KMS-11 (cell line): ENCODE measurements at regions not wholly inside any gene's neighbourhood (a gene's known extent, or its start where the extent isn't known, plus 50 kb on each side); places are given as distances from the start of the nearest gene placed in this dataset.

Experiments used
- H2AFZ ChIP-seq: fragments of 200-600 bp; sonication (generic); 2 replicates; pipeline ENCODE4 v1.6.1; 2016; ENCODE audit warnings: antibody characterized with exemption, mixed run types, low read depth
- H3K27ac ChIP-seq: fragments of 200-600 bp; sonication (generic); 2 replicates; pipeline ENCODE4 v1.6.1; 2016; ENCODE audit warnings: mild to moderate bottlenecking, mixed run types
- H3K27me3 ChIP-seq: fragments of 200-600 bp; sonication (generic); 2 replicates; pipeline ENCODE4 v1.6.1; 2017; ENCODE audit warnings: mild to moderate bottlenecking, low read depth, mixed run types, moderate library complexity; ENCODE audit not compliant: insufficient read depth
- H3K36me3 ChIP-seq: fragments of 200-600 bp; sonication (generic); 2 replicates; pipeline ENCODE4 v1.6.1; 2017; ENCODE audit warnings: mild to moderate bottlenecking, mixed run types; ENCODE audit not compliant: insufficient read depth
- H3K4me1 ChIP-seq: fragments of 200-600 bp; sonication (generic); 2 replicates; pipeline ENCODE4 v1.6.1; 2016; ENCODE audit warnings: mild to moderate bottlenecking, low read depth, mixed run types; ENCODE audit not compliant: poor library complexity, severe bottlenecking
- H3K4me2 ChIP-seq: fragments of 200-600 bp; sonication (generic); 2 replicates; pipeline ENCODE4 v1.7.0; 2016; ENCODE audit warnings: mild to moderate bottlenecking, mixed run types
- H3K4me3 ChIP-seq: fragments of 200-600 bp; sonication (generic); IDR thresholded peaks from 2 replicates; pipeline ENCODE4 v1.6.1; 2017; ENCODE audit warnings: low read depth, low read length, mixed read lengths; ENCODE audit not compliant: insufficient read depth
- H3K79me2 ChIP-seq: fragments of 200-600 bp; sonication (generic); 2 replicates; pipeline ENCODE4 v1.6.1; 2016; ENCODE audit warnings: low read depth, mixed run types; ENCODE audit not compliant: insufficient read depth
- H3K9ac ChIP-seq: fragments of 200-600 bp; sonication (generic); 2 replicates; pipeline ENCODE4 v1.6.1; 2016; ENCODE audit warnings: mild to moderate bottlenecking, mixed run types
- H4K20me1 ChIP-seq: fragments of 200-600 bp; sonication (generic); 2 replicates; pipeline ENCODE4 v1.6.1; 2016; ENCODE audit warnings: mild to moderate bottlenecking, mixed run types; ENCODE audit not compliant: insufficient read depth
- TF ChIP-seq, protein P1 (sequence below): fragments of 200-600 bp; sonication (generic); conservative IDR thresholded peaks from 2 replicates; pipeline ENCODE4 v1.6.1; 2017; ENCODE audit warnings: low read depth, mild to moderate bottlenecking, antibody characterized with exemption, low read length, moderate library complexity, mixed read lengths

DNA sequence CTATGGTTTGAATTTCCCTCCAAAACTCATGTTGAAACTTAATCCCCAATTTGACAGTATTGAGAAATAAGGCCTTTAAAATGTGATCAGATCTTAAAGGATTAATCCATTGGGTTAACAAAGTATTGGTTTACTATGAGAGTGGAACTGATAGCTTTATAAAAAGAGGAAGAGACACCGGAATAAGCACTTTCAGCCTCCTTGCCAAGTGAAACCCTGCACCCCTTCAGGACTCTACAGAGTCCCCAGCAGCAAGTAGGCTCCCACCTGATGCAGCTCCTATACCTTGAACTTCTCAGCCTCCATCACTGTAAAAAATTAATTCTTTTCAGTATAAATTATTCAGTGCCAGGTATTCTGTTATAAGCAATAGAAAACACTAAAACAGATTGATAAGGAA lies 348.3 kb downstream of the CGGBP1 start:
- no peak overlapping the region for H3K4me3 ChIP-seq
- no peaks in the 10 kb centered on the region for H3K36me3 ChIP-seq
- no peak overlapping the region for H2AFZ ChIP-seq
- H3K79me2 ChIP-seq: no peaks in the 10 kb centered on the region
- TF ChIP-seq, protein P1, sequence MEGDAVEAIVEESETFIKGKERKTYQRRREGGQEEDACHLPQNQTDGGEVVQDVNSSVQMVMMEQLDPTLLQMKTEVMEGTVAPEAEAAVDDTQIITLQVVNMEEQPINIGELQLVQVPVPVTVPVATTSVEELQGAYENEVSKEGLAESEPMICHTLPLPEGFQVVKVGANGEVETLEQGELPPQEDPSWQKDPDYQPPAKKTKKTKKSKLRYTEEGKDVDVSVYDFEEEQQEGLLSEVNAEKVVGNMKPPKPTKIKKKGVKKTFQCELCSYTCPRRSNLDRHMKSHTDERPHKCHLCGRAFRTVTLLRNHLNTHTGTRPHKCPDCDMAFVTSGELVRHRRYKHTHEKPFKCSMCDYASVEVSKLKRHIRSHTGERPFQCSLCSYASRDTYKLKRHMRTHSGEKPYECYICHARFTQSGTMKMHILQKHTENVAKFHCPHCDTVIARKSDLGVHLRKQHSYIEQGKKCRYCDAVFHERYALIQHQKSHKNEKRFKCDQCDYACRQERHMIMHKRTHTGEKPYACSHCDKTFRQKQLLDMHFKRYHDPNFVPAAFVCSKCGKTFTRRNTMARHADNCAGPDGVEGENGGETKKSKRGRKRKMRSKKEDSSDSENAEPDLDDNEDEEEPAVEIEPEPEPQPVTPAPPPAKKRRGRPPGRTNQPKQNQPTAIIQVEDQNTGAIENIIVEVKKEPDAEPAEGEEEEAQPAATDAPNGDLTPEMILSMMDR: no peak
- H3K9ac ChIP-seq: no peak overlapping the region
- H4K20me1 ChIP-seq: no peaks in the 10 kb centered on the region
- no peak overlapping the region for H3K4me2 ChIP-seq
- no peak overlapping the region for H3K27ac ChIP-seq
- no peaks in the 10 kb centered on the region for H3K4me1 ChIP-seq
- no peaks in the 10 kb centered on the region for H3K27me3 ChIP-seq

DNA sequence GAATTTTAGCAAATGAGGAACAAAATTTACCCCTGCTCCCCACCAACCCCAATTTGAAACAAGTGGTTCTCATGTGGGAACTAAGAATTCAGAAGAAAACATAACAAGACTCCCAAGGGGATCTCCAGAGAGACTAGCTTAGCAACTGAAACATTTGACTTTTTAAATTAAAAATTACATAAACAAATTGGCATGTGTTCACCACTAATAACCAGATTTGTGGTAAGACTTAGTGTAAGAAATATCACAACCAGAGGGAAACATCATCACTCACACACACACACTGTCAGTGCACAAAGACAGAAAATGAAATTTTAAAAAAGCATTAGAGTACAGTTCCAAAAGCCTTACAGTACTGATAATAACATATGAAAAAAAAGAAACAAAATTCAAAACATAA lies 348.8 kb downstream of the CGGBP1 start:
- Histone ChIP-seq H3K79me2 (no peaks in the 10 kb centered on the region), H3K9ac (no peak overlapping the region), H3K4me3 (no peak overlapping the region), H3K27ac (no peak overlapping the region), H3K4me2 (no peak overlapping the region), H3K27me3 (no peaks in the 10 kb centered on the region), H4K20me1 (no peaks in the 10 kb centered on the region), H2AFZ (no peak overlapping the region), H3K36me3 (no peaks in the 10 kb centered on the region), H3K4me1 (no peaks in the 10 kb centered on the region)
- TF ChIP-seq, protein P1: no peak

DNA sequence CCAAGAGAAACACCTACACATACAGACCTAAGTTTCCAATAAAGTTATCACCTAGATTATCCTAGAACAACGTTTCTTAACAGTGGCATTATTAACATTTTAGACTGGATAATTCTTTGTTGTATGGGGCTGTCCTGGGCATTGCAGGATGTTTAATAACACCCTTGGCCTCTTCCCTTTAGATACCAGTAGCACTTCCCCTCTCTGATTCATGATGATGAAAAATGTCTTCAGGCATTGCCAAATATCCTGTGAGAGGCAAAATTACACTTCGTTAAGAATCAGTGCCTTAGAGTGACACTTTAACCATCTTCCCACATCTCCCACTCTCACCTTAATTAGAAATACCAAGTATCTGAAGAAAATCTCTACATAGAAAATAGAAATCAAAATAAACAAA lies 352.6 kb downstream of the CGGBP1 start:
- Histone ChIP-seq H3K36me3 (no peaks in the 10 kb centered on the region), H3K4me2 (no peak overlapping the region), H3K27ac (no peak overlapping the region), H2AFZ (no peak overlapping the region), H3K4me1 (no peaks in the 10 kb centered on the region), H3K4me3 (no peak overlapping the region), H3K9ac (no peak overlapping the region), H3K79me2 (no peaks in the 10 kb centered on the region), H4K20me1 (no peaks in the 10 kb centered on the region), H3K27me3 (no peaks in the 10 kb centered on the region)
- TF ChIP-seq, protein P1: no peak

DNA sequence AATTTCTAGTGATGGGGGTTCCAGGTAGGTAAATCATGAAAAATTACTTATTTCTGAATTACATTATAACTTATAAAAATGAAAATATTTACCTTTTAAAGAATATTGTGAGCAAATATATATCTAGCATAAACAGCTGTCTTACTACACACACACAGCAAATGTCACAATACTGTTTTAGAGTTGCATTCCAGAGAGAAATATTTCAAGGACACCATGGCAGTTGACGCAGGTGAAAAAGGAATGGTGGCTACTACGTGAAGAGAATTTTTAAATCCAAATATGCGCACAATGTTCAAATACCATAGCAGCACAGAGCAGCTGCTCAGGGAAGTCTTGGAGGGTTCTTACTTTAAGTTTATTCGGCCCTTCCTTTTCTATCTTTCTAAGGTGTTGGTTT lies 356.2 kb downstream of the CGGBP1 start:
- Histone ChIP-seq H3K4me1 (no peaks in the 10 kb centered on the region), H3K4me3 (no peak overlapping the region), H3K27me3 (no peaks in the 10 kb centered on the region), H3K27ac (no peak overlapping the region), H3K36me3 (no peaks in the 10 kb centered on the region), H3K79me2 (no peaks in the 10 kb centered on the region), H2AFZ (no peak overlapping the region), H3K4me2 (no peak overlapping the region), H3K9ac (no peak overlapping the region), H4K20me1 (no peaks in the 10 kb centered on the region)
- TF ChIP-seq, protein P1: no peak
